ENCODE measurements at regions not wholly inside any gene's neighbourhood (a gene's known extent, or its start where the extent isn't known, plus 50 kb on each side); places are given as distances from the start of the nearest gene placed in this dataset.

GRCh38 chr5:67639313-67639712, 442.7 kb upstream of the CD180 start:
- no peak for TF ChIP-seq CTCF (IDR thresholded peaks at IDR 0.05)
- TF ChIP-seq EP300 (IDR thresholded peaks at IDR 0.05): no peak
- TF ChIP-seq POLR2A (IDR thresholded peaks at IDR 0.05): no peak

Data from tibial nerve (tissue), 4 donors.